ENCODE measurements at regions not wholly inside any gene's neighbourhood (a gene's known extent, or its start where the extent isn't known, plus 50 kb on each side); places are given as distances from the start of the nearest gene placed in this dataset.

DNA sequence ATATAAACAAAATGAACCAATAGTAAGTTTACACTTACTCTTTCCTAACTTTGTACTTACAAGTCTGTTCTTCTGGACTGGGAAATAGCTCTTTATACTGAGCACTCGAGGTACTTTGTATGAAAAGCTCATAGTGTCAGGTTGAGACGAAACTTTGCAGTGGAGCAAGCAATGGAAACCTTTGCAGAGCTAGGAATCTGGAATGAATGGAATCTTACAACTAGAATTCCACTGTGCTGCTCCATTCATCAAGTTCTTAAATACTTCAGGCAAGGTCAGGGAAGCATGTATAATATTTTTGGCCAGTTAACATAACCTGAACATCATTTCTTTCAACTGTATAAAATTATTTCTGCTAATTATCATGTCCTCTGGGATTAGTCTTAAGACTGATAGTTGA lies 1327.5 kb upstream of the FLRT2 start:
- DNase-seq (ENCODE audit: low spot score): no peak

DNA sequence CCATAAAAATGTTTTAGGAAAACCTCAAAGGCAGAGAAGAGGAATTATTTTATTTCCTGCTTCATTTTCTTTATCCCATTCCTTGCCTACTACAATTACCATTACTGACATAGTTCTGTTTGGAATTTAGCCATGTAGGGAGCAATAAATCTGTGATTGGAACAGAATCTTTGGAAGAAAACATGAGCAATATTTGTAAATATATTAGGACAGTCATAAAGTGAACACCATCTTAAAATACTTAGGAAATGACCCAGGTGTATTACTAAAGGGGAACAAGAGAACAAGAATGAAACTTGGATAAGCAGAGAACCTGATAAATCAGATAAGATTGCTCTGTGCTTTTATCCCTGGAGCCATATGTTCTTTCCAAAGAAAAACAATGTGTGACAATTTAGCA lies 1326.0 kb upstream of the FLRT2 start:
- no peak for DNase-seq (ENCODE audit: low spot score)

DNA sequence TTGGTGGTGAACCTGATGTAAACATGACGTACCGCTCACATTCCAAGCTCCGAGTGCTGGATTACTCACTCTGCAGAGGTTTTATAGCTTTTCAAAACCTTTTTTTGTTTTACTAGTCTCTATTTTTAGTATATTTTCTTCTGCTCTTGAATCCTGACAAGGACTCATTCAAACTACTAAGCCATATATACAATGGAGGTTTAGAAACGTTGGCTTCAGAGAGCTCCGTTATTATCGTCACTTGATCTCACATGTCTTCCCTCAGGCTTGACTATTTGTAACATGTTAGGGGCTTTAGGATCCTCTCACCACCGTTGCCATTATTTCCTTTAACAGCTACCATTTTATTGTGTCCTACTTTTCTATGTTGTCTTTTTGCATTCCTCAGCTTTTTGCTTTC lies 1321.5 kb upstream of the FLRT2 start:
- no peak for DNase-seq (ENCODE audit: low spot score)

DNA sequence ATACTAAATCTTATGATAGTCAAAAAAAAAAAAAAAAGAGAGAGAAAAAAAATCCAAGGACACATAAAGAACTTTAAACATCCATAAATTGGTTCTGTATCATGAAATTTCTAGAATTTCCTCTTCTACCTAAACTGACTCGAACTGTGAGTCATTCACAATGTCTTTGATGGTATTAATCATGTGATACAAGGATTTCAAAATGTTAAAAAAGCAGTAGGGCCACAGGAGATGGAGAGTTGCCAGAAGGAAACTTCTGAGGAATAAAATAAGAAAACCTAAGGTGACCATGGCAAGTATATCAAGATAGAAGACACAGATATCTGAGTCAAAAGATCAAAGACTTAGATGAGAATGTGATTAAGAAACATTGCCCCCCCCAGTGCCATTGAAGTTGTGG lies 1320.9 kb upstream of the FLRT2 start:
- no peak for DNase-seq (ENCODE audit: low spot score)

DNA sequence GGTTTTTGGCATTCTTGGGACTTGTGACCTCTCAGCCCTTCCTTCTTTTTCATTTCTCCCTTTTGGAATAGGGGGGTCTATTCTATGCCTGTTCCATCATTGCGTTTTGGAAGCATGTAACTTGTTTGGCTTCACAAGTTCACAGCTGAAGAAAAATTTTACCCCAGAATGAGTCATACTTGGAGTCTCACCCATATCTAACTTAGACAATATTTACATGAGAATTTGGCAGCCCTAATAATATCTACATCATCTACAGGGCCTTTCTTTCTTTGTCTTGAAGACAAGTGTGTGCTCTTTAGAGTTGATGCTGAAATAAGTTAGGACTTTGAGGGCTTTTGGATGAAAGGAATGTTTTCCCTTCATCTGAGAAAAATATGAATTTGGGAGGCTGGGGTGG lies 1312.9 kb upstream of the FLRT2 start:
- DNase-seq (ENCODE audit: low spot score): no peak

DNA sequence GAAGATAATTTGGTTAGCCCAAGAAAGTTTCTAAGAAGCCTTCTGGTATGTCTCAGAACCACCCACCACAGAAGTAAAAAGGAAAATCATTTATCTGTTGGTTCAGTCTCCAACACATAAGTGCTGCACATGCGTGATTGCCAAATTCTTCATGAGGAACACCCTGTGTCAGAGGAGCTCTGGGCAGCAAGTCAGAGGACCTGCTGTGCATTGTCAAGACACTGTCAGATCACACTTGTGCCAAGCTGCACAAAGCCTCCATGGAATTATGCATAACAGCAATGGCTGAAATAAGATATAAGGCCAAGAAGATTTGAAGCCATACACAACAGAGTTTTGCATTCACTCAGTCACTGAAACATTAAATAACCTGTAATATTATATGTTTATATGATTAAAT lies 1304.7 kb upstream of the FLRT2 start:
- no peak for DNase-seq (ENCODE audit: low spot score)

DNA sequence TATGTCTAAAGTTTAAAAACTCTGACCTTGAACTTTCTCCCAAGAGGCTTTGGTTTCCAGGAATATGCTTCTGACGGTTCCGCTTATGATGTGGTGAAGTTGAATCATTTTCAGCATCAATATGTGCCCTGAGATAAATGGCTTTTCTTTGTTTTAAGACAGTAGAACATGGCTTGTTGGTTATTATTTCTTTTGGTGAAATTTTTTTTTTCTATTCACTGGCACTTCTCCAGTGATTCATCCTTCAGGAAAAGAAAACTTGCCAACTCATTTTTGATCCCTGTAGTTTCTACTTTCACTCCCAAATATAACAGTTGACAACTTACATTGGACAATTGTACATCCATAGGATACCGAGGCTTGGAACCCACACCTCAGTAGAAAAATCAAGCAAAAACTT lies 1301.2 kb upstream of the FLRT2 start:
- no peak for DNase-seq (ENCODE audit: low spot score)

DNA sequence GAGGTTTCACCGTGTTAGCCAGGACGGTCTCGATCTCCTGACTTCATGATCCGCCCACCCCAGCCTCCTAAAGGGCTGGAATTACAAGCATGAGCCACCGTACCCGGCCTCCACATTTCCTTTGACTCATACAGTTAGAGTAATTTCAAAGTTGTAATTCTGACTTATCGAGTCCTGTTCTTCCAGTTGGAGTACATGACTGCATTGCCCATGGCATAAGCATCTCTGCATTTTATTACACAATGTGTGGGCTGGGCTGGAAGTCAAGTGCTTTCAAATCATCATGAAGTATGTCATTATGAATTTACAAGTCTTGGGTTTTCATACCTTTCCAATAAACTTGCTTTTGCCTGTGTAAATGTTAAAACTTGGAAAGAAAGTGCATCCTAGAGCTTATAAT lies 1295.7 kb upstream of the FLRT2 start:
- DNase-seq (ENCODE audit: low spot score): no peak

DNA sequence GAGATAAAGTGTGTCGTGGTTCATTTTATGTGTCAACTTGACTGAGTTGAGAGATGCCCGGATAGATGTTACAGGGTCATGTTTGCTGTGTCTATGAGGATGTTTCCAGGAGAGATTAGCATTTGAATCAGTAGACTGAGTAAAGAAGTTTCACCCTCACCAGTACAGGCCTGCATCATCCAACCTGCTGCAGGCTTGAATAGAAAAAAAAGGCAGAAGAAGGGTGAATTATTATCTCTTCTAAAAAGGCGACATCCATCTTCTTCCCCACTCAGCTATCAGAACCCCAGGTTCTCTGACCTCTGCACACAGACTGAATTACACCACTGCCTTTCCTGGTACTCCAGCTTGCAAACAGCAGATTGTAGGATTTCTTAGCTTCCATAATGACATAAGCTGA lies 1293.7 kb upstream of the FLRT2 start:
- DNase-seq (ENCODE audit: low spot score): no peak

DNA sequence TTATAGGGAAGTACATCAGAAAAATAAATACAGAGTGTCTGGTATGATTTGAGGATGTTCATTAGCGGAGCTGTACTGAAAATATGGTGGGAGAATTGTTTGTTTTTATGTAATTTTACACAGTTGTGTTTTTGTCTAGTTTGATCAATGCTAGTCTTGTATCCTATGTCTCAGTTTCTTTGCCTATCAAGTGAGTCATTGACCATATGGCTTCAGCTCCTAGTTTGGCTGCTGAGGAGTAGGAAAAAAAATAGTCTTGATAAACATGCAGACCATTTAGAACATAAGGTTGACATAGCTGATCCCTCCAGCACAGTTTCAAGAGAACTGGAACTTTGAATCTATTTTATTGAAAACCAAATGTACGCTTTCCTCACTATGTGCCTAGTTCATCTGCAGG lies 1292.1 kb upstream of the FLRT2 start:
- no peak for DNase-seq (ENCODE audit: low spot score)

DNA sequence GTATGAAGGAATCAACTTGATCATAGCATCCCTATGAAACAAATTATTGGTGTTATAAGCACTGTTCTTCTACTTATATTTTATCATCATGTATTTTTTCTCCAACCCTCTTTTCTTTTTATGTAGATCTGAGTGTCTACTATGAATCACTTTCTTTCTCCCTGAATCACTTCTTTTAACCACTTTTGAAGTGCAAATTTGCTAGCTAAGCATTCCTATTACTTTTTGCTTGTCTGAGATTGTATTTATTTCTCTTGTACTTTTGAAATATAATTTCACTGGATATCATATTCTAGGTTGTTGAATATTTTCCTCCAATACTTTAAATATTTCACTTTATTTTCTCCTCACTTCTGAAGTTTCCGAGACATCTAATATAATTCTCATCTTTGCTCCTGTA lies 1282.3 kb upstream of the FLRT2 start:
- no peak for DNase-seq (ENCODE audit: low spot score)

DNA sequence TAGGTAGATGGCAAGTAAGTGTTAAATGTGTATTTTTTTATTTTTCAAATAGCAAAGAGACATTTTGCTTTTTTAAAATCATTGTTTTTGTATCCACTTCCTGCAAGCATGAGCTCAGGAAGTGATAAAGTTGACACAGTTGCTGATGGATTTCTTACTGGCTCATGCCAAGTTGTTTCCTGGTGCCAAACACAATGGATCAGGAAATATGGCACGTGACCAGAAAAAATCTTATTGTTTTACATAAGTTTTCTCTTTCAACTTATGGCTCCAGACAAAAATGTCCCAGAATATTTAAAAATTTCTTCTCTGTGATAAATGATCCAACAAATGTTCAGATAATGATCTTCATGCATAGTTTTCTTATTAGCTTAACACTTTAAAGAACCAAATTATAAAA lies 1279.1 kb upstream of the FLRT2 start:
- DNase-seq (ENCODE audit: low spot score): no peak

DNA sequence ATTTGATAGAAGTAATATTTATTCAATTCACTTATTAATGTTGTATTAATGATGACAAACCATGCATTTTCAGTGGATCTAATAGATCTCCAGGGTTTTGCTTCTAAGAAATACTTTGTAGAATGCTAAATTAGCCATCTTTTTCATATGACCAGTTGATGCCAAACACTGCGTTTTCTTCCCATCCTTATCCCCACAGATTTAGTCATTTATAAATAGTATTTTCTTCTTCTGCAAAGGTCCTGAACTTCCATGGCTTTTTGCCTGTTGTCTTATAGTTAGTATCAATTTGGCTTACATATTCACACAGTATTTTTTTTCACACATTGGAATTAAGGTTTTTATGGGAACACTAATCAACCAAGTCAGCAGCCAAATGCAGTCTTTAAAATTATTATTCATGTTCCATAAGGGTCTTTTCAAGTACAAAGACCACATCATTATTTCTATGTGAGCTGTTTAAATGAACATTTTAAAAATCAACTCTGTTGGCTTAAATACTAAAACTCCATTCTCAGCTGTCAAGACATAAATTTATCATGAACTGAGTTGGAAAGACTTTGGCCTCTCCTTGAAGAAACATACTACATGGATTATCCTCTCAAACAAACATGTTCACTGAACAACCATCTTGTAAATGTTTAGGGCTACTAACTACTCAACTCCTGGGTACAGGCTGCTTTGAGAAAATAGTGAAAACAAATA lies 1278.4 kb upstream of the FLRT2 start:
- DNase-seq (ENCODE audit: low spot score): no peak

DNA sequence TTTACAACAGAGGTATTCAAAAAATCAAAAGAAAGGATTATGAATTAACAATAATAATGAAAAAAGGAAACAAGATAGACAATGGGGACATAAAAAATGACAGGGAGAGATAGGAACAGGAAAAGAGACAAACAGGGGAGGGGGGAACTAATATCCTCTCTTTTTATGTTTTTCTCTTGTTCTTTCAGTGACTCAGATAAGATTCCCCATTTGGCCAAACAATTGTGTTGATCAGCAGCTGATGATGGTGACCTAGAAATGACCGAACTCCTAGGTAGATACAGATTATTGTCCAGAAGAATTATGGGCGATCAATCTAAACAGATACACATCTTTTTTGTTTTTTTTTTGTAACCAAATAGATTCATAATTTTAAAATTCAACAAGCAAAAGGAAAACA lies 1277.2 kb upstream of the FLRT2 start:
- no peak for DNase-seq (ENCODE audit: low spot score)

DNA sequence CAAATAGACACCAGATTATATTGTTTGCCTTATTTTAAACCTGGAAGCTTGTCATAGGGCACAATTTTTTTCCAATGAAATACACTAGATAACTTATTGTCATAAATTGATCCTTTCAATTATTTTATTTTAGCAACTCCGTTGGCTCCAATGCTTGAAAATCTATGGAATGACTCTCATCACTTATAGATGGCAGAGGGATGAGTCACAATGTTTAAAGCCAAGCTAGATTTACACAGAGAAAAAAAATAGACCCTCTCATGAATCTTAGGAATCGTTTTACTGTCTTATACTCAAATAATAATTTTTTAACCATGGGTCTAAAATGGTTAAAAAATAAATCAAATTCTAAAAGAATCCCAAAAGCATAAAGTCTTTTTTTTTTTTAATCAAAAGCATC lies 1276.6 kb upstream of the FLRT2 start:
- no peak for DNase-seq (ENCODE audit: low spot score)

DNA sequence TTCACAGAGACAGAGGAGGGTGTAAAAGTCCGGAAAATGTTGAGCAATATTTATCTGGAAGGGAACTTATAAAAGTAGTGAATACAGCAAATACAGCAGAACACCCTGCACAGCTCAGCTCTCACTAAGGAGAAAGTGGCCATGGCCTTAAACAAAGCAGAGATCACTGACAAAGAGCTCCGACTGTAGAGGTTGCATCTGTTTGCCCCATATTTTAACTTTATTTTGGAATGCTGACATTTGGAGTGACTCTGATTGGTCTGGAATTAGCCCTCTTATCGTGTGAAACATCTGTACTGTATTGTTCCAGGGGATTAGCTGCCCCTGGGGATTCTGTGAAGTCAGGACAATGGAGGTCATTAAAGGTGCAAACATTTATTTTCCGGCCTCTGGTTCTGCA lies 1275.7 kb upstream of the FLRT2 start:
- DNase-seq (ENCODE audit: low spot score): no peak

DNA sequence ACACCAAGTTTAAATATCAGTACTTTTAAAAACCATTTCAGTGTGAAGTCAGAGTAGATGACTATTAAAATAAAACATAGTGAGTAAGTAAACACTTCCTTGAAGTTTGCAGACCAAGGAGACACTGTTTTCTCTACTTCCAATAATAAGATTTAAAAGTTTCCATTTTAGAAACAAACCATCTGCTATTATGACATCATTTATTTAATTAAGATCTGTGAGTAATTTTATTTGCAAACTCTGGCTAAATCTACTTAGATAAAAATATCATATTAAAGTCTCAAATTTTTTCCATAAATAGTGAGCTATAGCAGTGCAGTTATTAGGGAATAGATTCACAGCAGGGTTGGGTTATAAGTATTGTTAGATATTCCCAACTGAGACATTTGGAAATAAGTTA lies 1267.0 kb upstream of the FLRT2 start:
- no peak for DNase-seq (ENCODE audit: low spot score)

DNA sequence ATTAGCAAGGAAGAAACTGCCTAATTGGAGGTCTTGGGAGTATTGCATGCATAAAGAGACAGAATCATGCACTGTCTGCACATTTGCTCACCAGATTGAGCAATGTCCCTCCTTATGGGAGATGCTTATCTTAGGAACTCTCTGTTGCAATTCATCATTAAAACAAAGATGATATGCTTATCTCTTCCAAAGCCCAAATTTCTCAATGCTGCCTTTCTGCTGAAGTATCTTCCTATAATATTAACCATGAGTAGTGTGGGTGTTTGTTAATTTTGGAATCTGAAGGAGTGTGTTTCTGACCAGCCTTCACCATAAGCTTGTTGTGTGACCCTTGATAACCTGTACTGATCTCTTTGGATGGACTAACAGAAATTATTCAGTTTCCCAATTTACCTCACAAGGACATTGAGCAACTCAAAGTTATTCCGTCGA lies 1257.6 kb upstream of the FLRT2 start:
- DNase-seq (ENCODE audit: low spot score): no peak

DNA sequence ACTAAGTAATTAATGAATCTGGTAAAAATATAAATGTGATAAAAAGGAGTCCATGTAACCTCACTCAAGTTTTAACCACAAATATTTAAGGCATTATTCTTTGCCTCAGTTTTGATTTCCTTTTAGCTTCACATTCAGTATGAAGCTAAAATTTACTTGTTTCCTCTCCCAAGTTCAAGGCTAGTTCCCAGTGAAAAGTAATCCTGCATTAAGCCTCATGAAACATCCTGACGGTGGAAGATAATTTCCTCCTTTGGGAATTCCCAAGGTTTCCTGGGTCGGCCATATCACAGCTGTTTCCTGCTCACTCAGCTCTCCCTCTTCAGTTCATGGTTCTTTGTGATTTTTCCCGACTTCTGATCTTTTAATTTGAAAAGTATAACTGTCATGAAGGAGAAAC lies 1256.8 kb upstream of the FLRT2 start:
- DNase-seq (ENCODE audit: low spot score): no peak

DNA sequence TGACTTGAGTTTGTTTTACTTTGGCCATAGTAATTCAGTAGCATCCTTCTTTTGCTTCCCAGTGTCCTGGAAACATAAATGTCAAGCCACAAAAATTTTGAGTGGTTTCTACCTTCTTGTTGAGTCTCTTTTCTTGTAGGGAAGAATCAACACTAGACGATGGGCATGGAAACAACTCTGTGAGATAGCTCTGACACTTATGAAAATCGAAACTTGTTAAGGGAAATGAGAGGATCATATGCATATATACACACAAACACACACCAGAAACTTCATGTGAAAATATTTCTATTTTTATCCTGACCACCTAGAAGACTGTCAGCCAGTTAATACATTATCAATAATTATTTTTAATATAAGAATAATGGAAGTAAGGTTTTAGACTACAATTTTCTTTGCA lies 1247.3 kb upstream of the FLRT2 start:
- DNase-seq (ENCODE audit: low spot score): no peak

DNA sequence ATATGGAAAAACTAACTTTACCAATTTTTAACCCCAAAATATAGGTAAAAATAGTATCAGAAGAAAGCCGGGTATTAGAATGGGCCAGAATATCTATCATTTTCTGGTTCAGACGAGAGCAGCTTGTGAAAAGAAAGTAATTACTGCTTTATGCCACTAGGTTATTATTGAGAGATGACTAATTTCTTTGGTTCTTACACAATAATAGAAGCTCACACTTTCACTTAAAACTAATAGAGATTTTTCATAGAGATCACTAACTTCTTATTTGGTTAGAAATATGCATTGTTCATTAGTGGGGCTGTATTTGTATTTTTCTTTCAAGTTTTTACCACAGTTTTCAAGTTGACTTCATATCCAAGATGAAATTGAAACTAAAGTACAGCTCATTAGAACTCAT lies 1241.2 kb upstream of the FLRT2 start:
- no peak for DNase-seq (ENCODE audit: low spot score)

DNA sequence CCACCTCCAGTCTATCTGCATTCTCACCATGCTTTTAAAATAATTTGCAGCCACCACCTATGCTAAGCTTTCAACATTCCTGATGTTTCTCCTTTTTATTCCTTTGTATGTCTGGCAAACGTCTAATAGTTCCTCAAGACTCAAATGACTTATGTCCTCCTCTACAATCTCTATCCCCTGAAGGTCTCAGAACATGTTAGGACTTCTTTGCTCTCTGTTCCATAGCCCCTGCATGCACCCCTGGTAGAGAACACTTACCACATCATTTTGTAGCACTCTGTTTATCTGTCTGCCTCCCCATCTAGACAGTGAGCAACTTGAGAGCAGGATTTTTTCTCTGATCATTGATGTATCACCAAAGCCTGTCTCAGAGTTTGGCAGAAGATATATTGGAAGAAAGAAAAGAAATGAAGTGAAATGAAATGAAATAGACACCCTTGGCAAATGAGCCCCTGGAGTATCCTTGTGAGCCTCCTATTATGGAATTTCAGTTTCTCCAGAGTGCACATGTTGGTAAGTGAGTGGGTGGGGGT lies 1231.2 kb upstream of the FLRT2 start:
- DNase-seq (ENCODE audit: low spot score): no peak

DNA sequence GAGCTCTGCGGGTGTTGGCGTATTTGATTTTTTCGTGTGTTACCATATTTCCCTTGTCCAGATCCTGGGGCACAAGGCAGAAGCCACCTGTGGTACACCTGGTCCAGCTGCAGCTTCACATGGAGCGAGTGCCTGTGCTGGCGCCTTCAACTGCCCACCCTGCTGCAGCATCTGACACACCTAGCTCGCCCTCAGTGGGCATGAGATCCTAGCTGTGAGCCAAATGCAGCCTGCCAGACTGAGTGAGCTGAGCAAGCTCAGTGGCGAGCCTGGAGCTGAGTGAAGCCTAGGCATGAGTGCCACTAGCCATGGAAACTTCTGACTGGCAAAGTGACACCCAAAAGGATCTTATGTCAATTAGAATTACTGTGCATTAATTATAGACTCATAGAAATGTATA lies 1226.8 kb upstream of the FLRT2 start:
- DNase-seq (ENCODE audit: low spot score): no peak

DNA sequence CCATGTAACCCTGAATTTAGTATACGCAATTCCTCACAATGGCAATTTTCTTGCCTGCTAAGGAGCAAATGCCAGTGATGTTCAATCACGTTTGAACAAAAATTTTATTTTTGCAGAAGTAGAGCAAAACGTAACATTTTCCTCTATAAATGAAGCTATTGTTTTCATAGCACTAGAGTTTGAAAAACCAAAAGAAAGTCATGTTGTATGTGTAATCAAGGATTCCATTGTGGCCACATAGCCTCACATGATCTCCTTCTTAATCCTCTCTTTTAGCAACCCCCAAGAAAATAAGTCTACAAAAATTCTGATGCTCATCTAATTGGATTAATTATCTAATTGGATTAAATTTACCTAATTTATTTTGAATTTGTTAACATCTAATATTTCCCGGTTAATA lies 1217.4 kb upstream of the FLRT2 start:
- no peak for DNase-seq (ENCODE audit: low spot score)

DNA sequence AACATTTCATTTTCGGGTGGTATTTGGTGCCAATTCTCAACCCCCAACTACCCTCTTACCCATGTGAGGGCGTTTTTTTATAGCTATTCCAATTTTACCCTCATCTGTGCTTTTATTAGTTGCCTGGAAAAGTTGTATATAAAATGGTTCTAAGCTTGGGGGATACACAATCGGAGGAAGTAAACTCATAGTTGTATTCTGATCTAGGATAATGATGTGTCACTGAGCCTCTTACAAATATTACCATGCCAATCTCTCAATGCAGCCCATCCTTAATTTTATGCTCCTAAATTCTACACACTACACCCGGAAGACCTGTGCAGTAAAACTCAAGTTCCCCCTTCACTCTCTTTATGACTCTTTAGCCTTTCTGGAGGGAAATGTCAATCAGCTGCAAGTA lies 1206.5 kb upstream of the FLRT2 start:
- DNase-seq (ENCODE audit: low spot score): no peak
